IPS-20b (cell line): ENCODE measurements at regions not wholly inside any gene's neighbourhood (a gene's known extent, or its start where the extent isn't known, plus 50 kb on each side); places are given as distances from the start of the nearest gene placed in this dataset.

ENCODE experiments used
- H3K27ac ChIP-seq: one replicate; pipeline ENCODE4 v1.5.1; 2013; ENCODE audit warnings: low read length
- H3K27me3 ChIP-seq: 2 replicates; pipeline ENCODE4 v1.6.1; 2013; ENCODE audit warnings: mild to moderate bottlenecking, low read length, inconsistent platforms; ENCODE audit not compliant: insufficient read depth
- H3K36me3 ChIP-seq: 2 replicates; pipeline ENCODE4 v1.6.1; 2013; ENCODE audit warnings: low read depth, mild to moderate bottlenecking, inconsistent platforms, low read length, moderate library complexity; ENCODE audit not compliant: insufficient read depth
- H3K4me1 ChIP-seq: 2 replicates; pipeline ENCODE4 v1.6.1; 2013; ENCODE audit warnings: mild to moderate bottlenecking, control low read depth, inconsistent platforms, low read length, moderate library complexity; ENCODE audit not compliant: insufficient read depth
- H3K4me3 ChIP-seq: 2 replicates; pipeline ENCODE4 v1.5.1; 2013; ENCODE audit warnings: mild to moderate bottlenecking, low read length, inconsistent platforms
- H3K9ac ChIP-seq: 2 replicates; pipeline ENCODE4 v1.6.1; 2013; ENCODE audit warnings: low read depth, mild to moderate bottlenecking, inconsistent platforms, low read length, moderate library complexity
- H3K9me3 ChIP-seq: 2 replicates; pipeline ENCODE4 v1.6.1; 2013; ENCODE audit warnings: mild to moderate bottlenecking, low read depth, low read length, inconsistent platforms; ENCODE audit not compliant: insufficient read depth

DNA sequence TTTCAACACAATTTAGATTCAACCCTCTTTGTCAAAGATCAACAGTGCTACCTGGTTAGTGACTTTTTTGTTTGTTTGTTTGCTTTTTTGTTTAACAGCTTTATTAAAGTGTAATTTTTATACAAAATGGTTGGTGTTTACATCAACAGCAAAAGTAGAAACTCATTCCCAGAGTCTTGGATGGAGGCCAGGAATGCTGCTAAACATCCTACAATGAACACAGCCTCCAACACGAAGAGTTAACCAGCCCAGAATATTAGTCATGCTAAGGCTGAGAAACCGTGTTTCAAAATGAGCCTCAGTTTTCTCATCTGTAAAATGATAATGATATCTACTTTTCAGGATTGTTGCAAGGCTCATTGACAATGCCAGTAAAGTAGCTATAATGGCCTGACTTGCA, 211.0 kb upstream of the MAF start:
- Histone ChIP-seq H3K9ac (no peak overlapping the region), H3K4me3 (no peak overlapping the region), H3K36me3 (no peaks in the 10 kb centered on the region), H3K9me3 (peaks cover 13% of the 10 kb centered on the region; the same call in 1 of the 2 replicates), H3K27ac (no peak overlapping the region), H3K27me3 (no peaks in the 10 kb centered on the region), H3K4me1 (peaks cover 9% of the 10 kb centered on the region; the same call in 1 of the 2 replicates)

DNA sequence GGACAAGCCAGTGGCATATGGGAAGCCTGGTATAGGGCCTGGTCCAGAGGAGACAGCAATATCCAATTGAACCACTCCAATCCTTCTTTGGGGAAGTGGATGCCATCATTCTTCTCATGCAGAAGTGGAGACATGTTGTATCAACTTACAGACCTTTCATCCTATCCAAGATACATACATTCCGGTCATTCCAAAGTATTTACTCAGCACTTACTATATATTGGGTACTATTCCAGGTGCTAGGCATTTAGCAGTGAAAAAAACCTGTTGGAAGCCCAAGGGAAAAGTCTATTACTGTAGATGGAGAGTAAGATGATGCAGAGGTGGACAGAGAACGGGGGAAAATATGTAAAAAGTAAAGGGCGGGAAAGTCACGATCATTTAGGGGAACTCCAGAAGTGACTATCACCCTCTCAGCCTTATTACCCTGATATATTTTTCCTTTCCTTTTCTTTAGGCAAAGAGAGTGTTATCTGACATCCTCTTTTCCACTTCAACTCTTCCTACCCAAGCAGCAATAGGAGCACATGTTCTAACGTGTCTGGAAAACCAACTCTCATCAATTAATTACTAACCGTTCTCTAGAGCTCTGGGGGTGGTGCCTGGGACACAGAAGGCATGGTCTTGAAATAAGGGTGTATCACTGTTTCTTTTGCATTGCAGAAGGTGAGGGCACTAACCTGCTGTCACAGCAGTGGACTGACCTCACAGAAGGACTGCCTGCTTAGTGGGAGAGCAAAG, 210.1 kb upstream of the MAF start:
- no peak overlapping the region for H3K4me3 ChIP-seq
- no peaks in the 10 kb centered on the region for H3K36me3 ChIP-seq
- no peak overlapping the region for H3K27ac ChIP-seq
- peaks cover 13% of the 10 kb centered on the region; the same call in 1 of the 2 replicates for H3K9me3 ChIP-seq
- no peak overlapping the region for H3K9ac ChIP-seq
- H3K27me3 ChIP-seq, result no peaks in the 10 kb centered on the region
- peaks cover 17% of the 10 kb centered on the region for H3K4me1 ChIP-seq

GRCh38 chr16:79809376-79809775, 208.8 kb upstream of the MAF start:
- Histone ChIP-seq H3K4me3 (no peak overlapping the region), H3K36me3 (no peaks in the 10 kb centered on the region), H3K27me3 (no peaks in the 10 kb centered on the region), H3K9me3 (peaks cover 13% of the 10 kb centered on the region; the same call in 1 of the 2 replicates), H3K9ac (no peak overlapping the region), H3K4me1 (peaks cover 24% of the 10 kb centered on the region), H3K27ac (no peak overlapping the region)

DNA sequence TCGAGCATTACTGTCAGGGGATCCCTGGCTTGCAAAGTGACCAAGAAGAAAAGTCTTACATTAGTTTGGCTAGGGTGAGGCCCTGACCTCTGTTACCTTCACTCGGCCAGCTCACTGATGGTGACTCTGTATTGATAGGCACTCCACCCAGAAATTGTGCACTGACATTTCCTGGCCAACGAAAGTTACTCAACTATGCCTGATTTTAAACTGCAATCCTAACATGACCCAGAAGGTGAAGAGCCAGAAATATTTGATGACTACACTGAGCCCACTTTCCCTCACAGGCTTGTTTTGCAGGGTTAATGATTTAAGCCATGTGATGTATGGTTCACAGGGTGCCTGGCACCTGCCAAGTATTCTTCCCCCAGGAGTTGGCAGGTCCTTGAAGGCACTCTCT, 208.2 kb upstream of the MAF start:
- Histone ChIP-seq H3K36me3 (no peaks in the 10 kb centered on the region), H3K9ac (no peak overlapping the region), H3K27me3 (no peaks in the 10 kb centered on the region), H3K4me3 (no peak overlapping the region), H3K9me3 (peaks cover 13% of the 10 kb centered on the region; the same call in 1 of the 2 replicates), H3K4me1 (peaks cover 24% of the 10 kb centered on the region), H3K27ac (no peak overlapping the region)

- H3K4me1 ChIP-seq, result peaks cover 24% of the 10 kb centered on the region
- no peaks in the 10 kb centered on the region for H3K27me3 ChIP-seq
- no peak overlapping the region for H3K9ac ChIP-seq
- H3K9me3 ChIP-seq, result peaks cover 13% of the 10 kb centered on the region; the same call in 1 of the 2 replicates
- no peaks in the 10 kb centered on the region for H3K36me3 ChIP-seq
- H3K4me3 ChIP-seq, result no peak overlapping the region
- no peak overlapping the region for H3K27ac ChIP-seq
Observed at GRCh38 chr16:79806757-79807156, 206.2 kb upstream of the MAF start.

- Histone ChIP-seq H3K27me3 (no peaks in the 10 kb centered on the region), H3K36me3 (no peaks in the 10 kb centered on the region), H3K9ac (no peak overlapping the region), H3K4me1 (peaks cover 20% of the 10 kb centered on the region), H3K9me3 (peaks cover 13% of the 10 kb centered on the region; the same call in 1 of the 2 replicates), H3K27ac (no peak overlapping the region), H3K4me3 (no peak overlapping the region)
Observed at GRCh38 chr16:79805621-79806020, 205.1 kb upstream of the MAF start.

DNA sequence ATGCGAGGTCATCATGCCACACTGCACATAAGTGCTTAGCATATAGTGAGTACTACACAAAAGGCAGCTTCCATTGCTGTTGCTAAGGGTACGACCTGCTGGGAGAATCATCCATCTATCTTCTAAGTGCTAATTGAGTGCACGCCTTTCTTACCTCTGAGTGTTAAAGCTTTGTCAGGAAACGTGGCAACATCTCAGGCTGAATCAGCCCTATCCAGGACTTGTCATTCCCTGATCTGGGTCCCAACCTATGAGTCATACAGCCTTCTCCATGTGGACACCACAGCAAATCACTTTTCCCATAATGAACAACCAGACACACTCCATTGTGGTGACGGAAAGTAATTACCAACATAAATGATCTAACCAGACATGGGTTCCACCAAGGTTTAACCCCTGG, 201.1 kb upstream of the MAF start:
- Histone ChIP-seq H3K27ac (no peak overlapping the region), H3K4me3 (no peak overlapping the region), H3K4me1 (peaks cover 15% of the 10 kb centered on the region), H3K36me3 (no peaks in the 10 kb centered on the region), H3K9me3 (no peaks in the 10 kb centered on the region), H3K9ac (no peak overlapping the region), H3K27me3 (no peaks in the 10 kb centered on the region)

- Histone ChIP-seq H3K27ac (no peak overlapping the region), H3K9ac (no peak overlapping the region), H3K9me3 (no peaks in the 10 kb centered on the region), H3K4me1 (peaks cover 3% of the 10 kb centered on the region), H3K4me3 (no peak overlapping the region), H3K36me3 (no peaks in the 10 kb centered on the region), H3K27me3 (no peaks in the 10 kb centered on the region)
Observed at GRCh38 chr16:79800016-79800608, 199.6 kb upstream of the MAF start.

DNA sequence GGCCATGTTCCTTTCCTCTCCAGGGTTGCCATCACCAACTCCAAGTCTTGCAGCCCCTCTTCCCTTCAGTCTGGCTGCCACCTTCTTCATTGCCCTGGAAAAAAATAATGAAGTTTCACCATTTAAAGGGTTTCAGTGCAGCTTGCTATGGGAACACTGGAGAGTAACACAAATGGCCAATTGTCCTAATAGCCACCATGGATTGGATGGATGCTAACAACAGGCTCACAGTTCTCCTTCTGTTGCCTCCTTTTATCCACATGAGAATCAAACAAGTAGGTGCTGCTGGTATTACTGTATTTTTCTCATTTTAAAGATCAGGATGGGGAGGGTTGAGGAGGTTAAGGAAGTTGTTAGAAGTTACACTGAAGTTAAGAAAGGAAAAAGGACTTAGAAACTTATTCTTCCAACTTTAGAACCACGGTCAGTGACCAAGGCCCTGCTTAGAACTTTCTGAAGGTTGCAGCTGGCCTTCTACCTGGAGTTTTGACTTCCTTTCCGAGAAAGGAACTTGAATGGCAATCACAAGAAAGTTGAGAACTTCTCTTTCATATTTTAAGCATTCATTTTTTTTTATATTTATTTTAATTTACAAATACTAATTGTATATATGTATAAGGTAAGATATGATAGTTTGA, 198.0 kb upstream of the MAF start:
- H3K9me3 ChIP-seq, result no peaks in the 10 kb centered on the region
- H3K9ac ChIP-seq, result no peak overlapping the region
- no peak overlapping the region for H3K4me3 ChIP-seq

DNA sequence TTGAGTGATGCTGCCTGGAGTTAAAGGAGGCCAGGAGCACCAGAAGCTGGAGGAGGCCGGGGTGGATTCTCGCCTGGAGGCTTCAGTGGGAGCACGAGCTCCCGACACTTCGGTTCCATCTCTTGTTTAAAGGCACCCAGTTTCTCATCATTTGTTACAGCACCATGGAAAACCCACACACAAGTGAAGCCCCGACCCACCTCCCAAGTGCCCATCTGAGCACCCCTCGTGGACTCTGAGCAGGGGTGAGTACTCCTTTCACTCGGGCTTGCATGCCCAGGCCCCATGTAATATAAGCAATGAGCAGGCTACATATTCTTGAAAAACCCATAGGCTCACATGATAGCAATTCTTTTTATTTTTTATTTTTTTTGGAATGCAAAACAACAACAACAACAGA, 196.9 kb upstream of the MAF start:
- no peaks in the 10 kb centered on the region; the same call in 1 of the 2 replicates for H3K4me1 ChIP-seq
- no peak overlapping the region for H3K4me3 ChIP-seq
- H3K27me3 ChIP-seq, result no peaks in the 10 kb centered on the region
- no peaks in the 10 kb centered on the region for H3K36me3 ChIP-seq
- no peak overlapping the region for H3K9ac ChIP-seq
- H3K27ac ChIP-seq, result no peak overlapping the region
- no peaks in the 10 kb centered on the region for H3K9me3 ChIP-seq

More for the DNA sequence above, 198.0 kb upstream of the MAF start:
- no peaks in the 10 kb centered on the region for H3K36me3 ChIP-seq
- no peaks in the 10 kb centered on the region for H3K27me3 ChIP-seq
- no peak overlapping the region for H3K27ac ChIP-seq
- H3K4me1 ChIP-seq, result no peaks in the 10 kb centered on the region; the same call in 1 of the 2 replicates

GRCh38 chr16:79795556-79795955, 195.0 kb upstream of the MAF start:
- no peak overlapping the region for H3K9ac ChIP-seq
- H3K4me3 ChIP-seq, result no peak overlapping the region
- no peaks in the 10 kb centered on the region; the same call in 1 of the 2 replicates for H3K4me1 ChIP-seq
- H3K36me3 ChIP-seq, result no peaks in the 10 kb centered on the region
- no peaks in the 10 kb centered on the region for H3K9me3 ChIP-seq
- H3K27ac ChIP-seq, result no peak overlapping the region
- no peaks in the 10 kb centered on the region for H3K27me3 ChIP-seq

GRCh38 chr16:79794941-79795340, 194.4 kb upstream of the MAF start:
- Histone ChIP-seq H3K4me1 (no peaks in the 10 kb centered on the region; the same call in 1 of the 2 replicates), H3K4me3 (no peak overlapping the region), H3K9ac (no peak overlapping the region), H3K36me3 (no peaks in the 10 kb centered on the region), H3K9me3 (no peaks in the 10 kb centered on the region), H3K27ac (no peak overlapping the region), H3K27me3 (no peaks in the 10 kb centered on the region)
